ENCODE measurements at regions not wholly inside any gene's neighbourhood (a gene's known extent, or its start where the extent isn't known, plus 50 kb on each side); places are given as distances from the start of the nearest gene placed in this dataset.

- DNase-seq (ENCODE audit: low read depth, low spot score), result no peak
- Histone ChIP-seq H3K9me3 (ENCODE audit: control insufficient read depth in 1 of 2, insufficient read depth in 1 of 2, low read depth in 1 of 2, low read length in 2 of 2) (no peaks in the 10 kb centered on the region), H3K4me1 (ENCODE audit: control insufficient read depth in 1 of 2, insufficient read depth in 2 of 2, low read length in 2 of 2) (no peaks in the 10 kb centered on the region), H2AFZ (ENCODE audit: low read depth, low read length, poor library complexity, severe bottlenecking) (no peak overlapping the region), H3K27me3 (ENCODE audit: insufficient read depth, low read length) (no peaks in the 10 kb centered on the region), H3K4me3 (replicated peaks in 1 of 2; ENCODE audit: low read depth in 1 of 2, low read length in 2 of 2) (no peak overlapping the region), H3K79me2 (ENCODE audit: insufficient read depth, low read length) (no peaks in the 10 kb centered on the region), H4K20me1 (ENCODE audit: insufficient read depth) (no peaks in the 10 kb centered on the region), H3K4me2 (ENCODE audit: low read length) (no peak overlapping the region), H3K36me3 (ENCODE audit: control insufficient read depth in 1 of 2, insufficient read depth in 2 of 2, low read length in 2 of 2) (no peaks in the 10 kb centered on the region), H3K27ac (ENCODE audit: low read depth, low read length) (no peak overlapping the region), H3K9me2 (ENCODE audit: insufficient read depth) (no peaks in the 10 kb centered on the region), H3K9ac (ENCODE audit: low read length) (no peak overlapping the region)
- TF ChIP-seq CTCF (IDR thresholded peaks at IDR 0.05 in 2 of 3, conservative IDR thresholded peaks at IDR 0.05 in 1 of 3; ENCODE audit: borderline replicate concordance in 1 of 3, insufficient read depth in 1 of 3, low read depth in 2 of 3, low read length in 2 of 3) (0 out of 6 replicates have a peak, but pooled peaks of 2 of the 3 experiments have one; percentile 13 to 22), EGR1 (IDR thresholded peaks at IDR 0.05; ENCODE audit: low read depth) (no peak)
- BruUV-seq (replicated peaks), result no TSS peak
- POLR2A ChIA-PET, result no interaction called here
- ATAC-seq, result peak; percentile 59
- RAD21 ChIA-PET (ENCODE audit: low non-redundant PET in 1 of 2, low total read pairs in 2 of 2, uncharacterized antibody in 2 of 2, unreplicated experiment in 2 of 2), result no interaction called here
- intact Hi-C loops (cut with micrococcal nuclease), result no loop called here
- CTCF ChIA-PET, result no interaction called here
Measured at GRCh38 chr9:32136700-32137339, 247.6 kb upstream of the ACO1 start.

- H3K9me3 ChIP-seq (ENCODE audit: control insufficient read depth in 1 of 2, insufficient read depth in 1 of 2, low read depth in 1 of 2, low read length in 2 of 2), result no peaks in the 10 kb centered on the region
- H3K9me2 ChIP-seq (ENCODE audit: insufficient read depth), result no peaks in the 10 kb centered on the region
- no peaks in the 10 kb centered on the region for H3K36me3 ChIP-seq (ENCODE audit: control insufficient read depth in 1 of 2, insufficient read depth in 2 of 2, low read length in 2 of 2)
- H3K9ac ChIP-seq (ENCODE audit: low read length), result no peak overlapping the region
- CTCF ChIA-PET, result no interaction called here
- POLR2A ChIA-PET, result no interaction called here
- H3K27ac ChIP-seq (ENCODE audit: low read depth, low read length), result no peak overlapping the region
- H4K20me1 ChIP-seq (ENCODE audit: insufficient read depth), result no peaks in the 10 kb centered on the region
- ATAC-seq (no peak), DNase-seq (ENCODE audit: low read depth, low spot score) (no peak)
- H3K27me3 ChIP-seq (ENCODE audit: insufficient read depth, low read length), result no peaks in the 10 kb centered on the region
- H2AFZ ChIP-seq (ENCODE audit: low read depth, low read length, poor library complexity, severe bottlenecking), result no peak overlapping the region
- no TSS peak for BruUV-seq (replicated peaks)
- H3K4me2 ChIP-seq (ENCODE audit: low read length), result no peak overlapping the region
- H3K4me1 ChIP-seq (ENCODE audit: control insufficient read depth in 1 of 2, insufficient read depth in 2 of 2, low read length in 2 of 2), result no peaks in the 10 kb centered on the region
- no peak overlapping the region for H3K4me3 ChIP-seq (replicated peaks in 1 of 2; ENCODE audit: low read depth in 1 of 2, low read length in 2 of 2)
- RAD21 ChIA-PET (ENCODE audit: low non-redundant PET in 1 of 2, low total read pairs in 2 of 2, uncharacterized antibody in 2 of 2, unreplicated experiment in 2 of 2), result no interaction called here
- H3K79me2 ChIP-seq (ENCODE audit: insufficient read depth, low read length), result no peaks in the 10 kb centered on the region
- intact Hi-C loops (cut with micrococcal nuclease), result no loop called here
- TF ChIP-seq TCF7L2 (IDR thresholded peaks at IDR 0.05; ENCODE audit: borderline replicate concordance, extremely low read depth, insufficient read depth, insufficient read length) (no peak), EZH2phosphoT487 (IDR thresholded peaks at IDR 0.05; ENCODE audit: borderline replicate concordance) (no peak), YY1 (IDR thresholded peaks at IDR 0.05; ENCODE audit: extremely low read depth, insufficient replicate concordance, low read depth, low read length) (no peak), RAD21 (IDR thresholded peaks at IDR 0.05; ENCODE audit: low read depth) (no peak), CTCF (IDR thresholded peaks at IDR 0.05 in 2 of 3, conservative IDR thresholded peaks at IDR 0.05 in 1 of 3; ENCODE audit: borderline replicate concordance in 1 of 3, insufficient read depth in 1 of 3, low read depth in 2 of 3, low read length in 2 of 3) (no peak), ELF1 (IDR thresholded peaks at IDR 0.05; ENCODE audit: borderline replicate concordance, low read depth) (no peak), CEBPB (IDR thresholded peaks at IDR 0.05; ENCODE audit: low read depth) (no peak), SP1 (IDR thresholded peaks at IDR 0.05; ENCODE audit: low read depth) (no peak), ZBTB33 (IDR thresholded peaks at IDR 0.05; ENCODE audit: extremely low read depth, insufficient replicate concordance, low read length) (no peak), MAX (IDR thresholded peaks at IDR 0.05) (no peak), EGR1 (IDR thresholded peaks at IDR 0.05; ENCODE audit: low read depth) (no peak)
Measured at GRCh38 chr9:32142074-32142473, 242.4 kb upstream of the ACO1 start.
